HG03342 (cell line): ENCODE measurements at regions not wholly inside any gene's neighbourhood (a gene's known extent, or its start where the extent isn't known, plus 50 kb on each side); places are given as distances from the start of the nearest gene placed in this dataset.

ENCODE experiments used
- ATAC-seq: cut with Tn5 transposase; IDR thresholded peaks from one replicate; pipeline ENCODE4 v1.9.1; 2021; ENCODE audit warnings: mild to moderate bottlenecking, moderate library complexity; ENCODE audit not compliant: unreplicated experiment

DNA sequence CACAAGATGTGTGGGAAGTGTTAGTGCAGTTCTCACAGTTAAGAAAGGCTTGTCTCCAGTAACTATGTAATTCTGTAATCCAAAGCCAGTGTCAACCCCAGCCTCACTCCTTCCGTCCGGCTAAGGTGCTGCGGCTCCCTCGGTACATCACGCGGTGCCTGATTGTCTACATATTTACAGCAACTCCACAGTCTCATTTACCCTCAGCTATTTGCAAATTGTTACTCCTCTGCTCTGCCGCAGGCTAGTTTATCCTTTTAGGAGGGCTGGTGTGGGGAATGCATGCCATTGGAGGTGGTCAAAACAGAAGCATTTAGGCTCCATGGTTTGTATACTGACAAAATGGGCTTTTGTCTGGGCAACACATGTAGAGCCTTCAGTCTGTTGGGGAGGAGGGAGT is 358.3 kb downstream of the METTL15 start:
- no peak for ATAC-seq

DNA sequence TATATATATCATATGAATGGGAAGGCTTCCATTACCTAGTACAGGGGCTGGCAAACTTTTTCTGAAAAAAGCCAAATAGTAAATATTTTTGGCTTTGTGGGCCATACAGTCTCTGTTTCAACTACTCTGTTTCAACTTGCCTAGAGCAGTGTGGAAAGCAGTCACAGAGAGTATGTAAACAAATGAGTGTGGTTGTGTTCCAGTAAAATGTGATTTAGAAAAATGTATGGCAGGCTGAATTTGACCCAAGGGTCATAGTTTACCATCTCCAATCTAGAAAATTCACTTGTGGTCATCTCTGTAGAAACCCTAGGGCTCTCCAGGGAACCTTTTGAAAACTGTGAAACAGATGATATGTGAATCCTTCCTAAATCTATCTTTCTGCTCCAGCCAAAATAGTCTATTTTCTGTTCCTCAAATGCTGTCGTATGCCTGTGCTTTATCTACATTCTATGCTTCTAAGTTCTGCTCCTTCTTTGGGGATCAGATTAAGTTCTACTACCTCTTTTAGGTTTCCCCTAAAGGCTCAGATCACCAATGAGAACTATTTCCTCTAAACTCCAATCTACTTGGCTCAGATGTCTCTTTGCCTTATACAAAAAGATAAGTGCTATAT is 356.2 kb downstream of the METTL15 start:
- ATAC-seq: no peak

DNA sequence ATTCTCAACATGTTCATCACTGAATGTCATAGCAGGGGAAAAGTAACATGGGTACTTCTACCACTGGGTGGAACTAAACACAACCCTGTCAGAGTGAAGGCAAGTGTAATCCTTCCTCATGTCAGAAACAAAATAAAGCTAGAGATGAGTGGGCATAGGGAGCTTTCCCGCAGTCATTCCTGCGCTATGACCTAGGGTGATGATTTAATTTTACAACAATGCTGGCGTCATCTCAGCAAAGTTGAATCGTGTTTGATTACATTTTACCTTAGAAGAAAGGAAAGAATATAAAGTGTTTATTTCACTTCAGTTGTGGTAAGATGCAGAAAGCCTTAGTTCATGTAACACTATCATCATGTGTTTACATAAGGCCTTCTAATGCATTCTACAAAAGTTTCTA is 355.6 kb downstream of the METTL15 start:
- no peak for ATAC-seq

DNA sequence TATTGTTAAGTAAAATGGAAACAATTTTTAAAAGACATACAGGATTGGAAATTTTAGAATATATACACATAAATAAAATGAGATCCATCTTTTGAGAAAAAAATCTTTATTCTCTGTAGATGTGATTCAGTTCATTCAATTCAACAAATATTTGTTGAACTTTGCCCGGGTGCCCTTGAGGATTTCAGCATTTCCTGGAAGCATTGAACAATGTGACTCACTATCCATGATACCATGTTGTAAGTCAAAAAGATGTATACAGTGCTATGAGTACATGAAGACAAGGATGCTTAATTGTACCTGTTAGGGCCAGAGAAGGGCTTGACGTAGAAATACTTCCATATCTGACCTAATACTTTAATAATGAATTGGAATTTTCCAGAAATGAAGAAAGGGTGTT is 353.7 kb downstream of the METTL15 start:
- no peak for ATAC-seq

DNA sequence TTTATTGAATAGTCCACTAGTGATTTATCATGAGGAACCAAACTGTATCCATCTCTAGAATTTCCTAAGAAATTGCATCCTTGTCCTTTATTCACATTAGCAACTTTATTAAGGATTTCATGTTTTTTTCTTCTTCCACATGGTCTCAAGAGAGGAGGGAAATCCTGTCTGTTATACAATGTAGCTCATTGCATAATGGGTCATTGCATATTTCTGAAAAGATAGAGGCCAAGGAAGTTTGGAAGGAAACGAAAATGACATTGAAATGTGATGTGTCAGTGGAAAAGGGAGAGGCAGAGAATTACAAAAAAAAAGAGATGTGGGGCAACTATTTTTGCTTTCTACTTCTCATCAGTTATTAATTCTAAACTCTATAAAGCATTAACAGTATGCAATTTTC is 353.1 kb downstream of the METTL15 start:
- ATAC-seq: no peak

DNA sequence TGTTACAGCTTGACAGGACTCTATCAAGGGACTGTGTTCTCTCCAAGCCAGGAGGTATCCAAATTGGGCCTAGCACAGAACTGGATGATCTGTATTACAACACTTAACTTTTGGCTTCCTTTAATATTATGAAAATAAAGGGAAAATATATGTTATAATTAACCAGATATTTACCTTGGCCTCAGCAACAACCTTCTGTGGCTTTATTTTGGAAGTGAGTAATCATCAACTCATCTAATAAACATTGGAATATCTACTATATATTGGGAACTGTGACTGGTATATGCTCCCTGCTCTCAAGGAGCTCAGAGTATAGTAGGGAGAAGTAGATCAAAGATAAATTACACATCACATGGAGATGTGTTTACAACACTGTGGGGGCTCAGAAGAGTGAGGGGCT is 352.2 kb downstream of the METTL15 start:
- no peak for ATAC-seq

DNA sequence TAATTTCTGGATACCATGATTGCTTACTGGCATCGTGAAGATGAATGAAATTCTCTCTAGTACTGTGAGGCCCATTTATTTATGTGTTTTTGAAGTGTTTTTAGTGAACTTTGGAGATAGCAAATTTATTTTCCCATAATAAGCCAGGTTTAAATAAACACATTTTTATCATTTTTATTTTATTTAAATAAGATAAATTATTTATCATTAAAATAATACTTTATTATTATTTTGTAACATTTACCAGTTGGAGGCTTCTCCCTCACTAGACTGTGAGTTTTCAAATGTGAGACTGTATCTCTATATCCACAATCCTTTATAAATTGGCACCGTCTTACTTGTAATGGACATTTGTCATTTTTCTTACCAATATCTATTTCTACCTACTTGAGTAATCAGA is 351.7 kb downstream of the METTL15 start:
- ATAC-seq: no peak

DNA sequence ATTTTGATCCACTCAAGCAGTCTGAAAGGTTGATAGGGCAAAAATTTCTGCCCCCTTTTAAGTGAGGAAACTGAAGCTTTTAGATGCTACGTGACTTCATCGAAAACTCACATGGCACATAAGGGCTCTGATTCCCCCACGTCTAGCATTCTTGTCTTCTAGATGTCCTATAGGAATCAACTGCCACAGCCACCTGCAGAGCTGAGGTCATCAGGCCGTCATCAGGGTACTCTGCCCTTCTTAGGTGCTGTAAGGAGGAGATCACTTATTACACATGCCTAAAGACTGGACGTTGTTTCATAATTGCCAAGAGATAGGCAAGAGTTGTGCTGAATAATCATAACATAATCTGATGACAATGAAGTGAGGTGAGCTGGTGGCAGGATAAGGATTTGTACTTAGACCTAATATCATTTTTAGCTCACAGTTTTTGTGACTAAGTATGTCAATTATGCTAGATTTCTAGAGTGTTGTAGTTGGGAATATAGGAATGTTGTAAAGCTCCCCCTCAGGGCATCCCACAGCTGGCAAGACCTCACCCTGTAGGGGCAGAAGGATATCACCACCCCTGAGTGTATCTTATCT is 349.4 kb downstream of the METTL15 start:
- ATAC-seq: no peak

DNA sequence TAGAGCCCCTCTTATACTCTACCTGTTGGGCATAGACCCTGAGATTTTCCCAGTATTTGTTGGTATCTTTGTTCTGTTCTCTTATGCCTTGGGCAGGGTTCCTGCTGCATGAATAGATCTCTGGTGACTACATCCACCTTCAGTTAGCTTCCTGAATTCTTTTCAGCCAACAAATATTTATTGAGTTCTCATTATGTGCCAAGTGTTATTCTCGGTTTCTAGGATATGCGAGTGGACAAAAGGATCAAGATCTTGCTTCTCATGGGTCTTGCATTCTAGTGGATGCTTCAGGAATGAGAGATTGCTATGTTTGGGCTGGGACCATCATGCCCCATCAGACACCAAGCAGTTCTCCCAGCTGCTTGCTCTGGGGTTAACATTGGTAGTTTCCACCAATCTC is 340.0 kb downstream of the METTL15 start:
- ATAC-seq: no peak

DNA sequence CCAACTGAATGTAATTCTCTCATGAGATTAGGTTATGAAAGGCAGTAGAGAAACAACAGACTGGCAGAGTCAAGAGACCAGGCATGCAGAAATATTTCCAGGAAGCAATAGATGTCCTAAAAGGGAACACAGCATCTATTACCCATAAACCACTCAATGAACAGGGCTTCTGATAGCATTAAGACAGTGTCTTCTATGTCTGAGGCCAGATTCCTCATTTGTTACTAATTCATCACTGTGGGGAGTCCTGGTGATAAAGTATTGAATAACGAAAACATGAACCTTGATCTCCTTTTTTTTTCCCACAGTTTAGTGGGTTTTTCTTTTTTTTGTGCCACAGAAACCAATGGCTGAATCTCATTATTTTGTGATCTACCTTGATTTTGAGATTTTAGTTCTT is 339.0 kb downstream of the METTL15 start:
- no peak for ATAC-seq

DNA sequence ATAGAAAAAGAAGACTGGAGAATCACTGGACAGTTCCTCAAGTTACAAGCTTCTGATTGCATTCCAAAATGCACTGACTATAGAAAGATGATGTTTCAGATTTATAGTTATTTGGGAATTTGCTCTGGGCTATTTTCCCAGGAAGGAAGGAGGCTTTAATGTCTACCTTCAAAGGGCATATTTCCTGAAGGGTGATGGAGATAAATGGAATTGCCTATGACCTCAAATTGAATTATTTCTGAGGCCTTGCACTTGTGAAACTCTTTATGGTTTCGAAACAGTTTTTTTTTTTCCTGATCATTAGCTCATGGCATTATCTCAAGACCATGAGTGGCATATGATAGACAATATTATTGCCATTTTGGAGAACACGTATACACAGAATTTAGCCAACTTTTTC is 333.9 kb downstream of the METTL15 start:
- no peak for ATAC-seq

DNA sequence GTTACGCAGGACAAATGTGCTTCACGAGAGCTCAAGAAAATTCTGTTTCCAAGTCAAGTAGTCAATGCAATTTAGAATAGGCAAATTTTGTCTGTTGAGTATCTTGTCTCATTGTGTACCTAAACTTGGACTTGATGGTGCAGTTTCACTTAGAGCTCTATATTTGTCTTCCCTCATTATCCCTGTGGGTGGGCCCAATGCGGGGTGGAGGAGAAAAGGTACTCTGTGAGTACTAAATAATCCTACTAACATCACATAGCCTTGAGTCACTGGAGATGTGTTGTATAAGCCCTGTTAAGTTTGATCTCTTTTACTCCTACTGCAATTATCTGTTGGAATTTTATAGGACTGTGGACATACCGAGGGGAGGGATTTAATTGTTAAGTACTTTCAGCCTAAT is 331.2 kb downstream of the METTL15 start:
- no peak for ATAC-seq

DNA sequence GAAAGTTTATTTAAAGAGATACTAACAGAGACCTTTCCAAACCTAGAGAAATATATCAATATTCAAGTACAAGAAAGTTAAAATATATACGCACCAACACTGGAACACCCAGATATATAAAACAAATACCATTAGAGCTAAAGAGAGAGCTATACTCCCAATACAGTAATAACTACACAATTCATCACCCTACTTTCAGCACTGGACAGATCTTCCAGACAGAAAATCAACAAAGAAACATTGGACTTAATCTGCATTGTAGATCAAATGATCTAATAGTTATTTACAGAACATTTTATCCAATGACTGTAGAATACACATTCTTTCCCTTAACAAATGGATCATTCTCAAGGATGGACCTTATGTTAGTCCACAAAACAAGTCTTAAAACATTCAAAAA is 311.9 kb downstream of the METTL15 start:
- ATAC-seq: no peak

DNA sequence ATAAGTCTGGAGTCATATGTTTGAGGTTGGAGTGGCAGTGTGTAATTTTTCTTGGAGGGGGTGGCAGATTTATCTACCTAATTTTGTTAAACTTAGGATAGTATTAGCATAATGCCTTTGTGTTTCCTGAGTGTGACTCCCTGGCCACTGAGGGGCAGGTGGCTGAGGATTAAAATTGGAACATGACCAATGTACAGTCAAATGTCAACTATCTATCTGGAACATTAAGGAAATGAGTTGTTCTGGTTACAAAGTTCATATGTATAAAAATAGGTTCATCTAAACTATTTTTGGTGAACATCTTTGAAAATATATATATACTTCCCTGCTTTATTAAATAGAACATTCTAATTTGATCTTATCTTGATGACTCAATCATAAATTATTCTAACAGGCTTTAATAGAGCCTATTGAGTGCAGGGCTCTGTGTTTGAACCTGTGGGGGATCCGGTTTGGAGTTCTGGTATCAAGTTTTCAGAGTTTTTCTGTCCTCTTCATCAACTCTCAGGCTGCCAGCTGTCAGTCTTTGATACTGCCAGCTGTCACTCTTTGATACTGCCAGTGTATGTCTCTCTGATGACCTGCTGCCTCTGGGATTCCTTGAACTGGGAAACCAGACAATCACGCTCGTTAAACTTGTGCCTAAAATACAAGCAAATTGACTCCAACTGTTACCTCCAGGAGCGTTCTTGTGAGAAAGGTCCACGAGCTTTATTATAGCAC is 309.6 kb downstream of the METTL15 start:
- no peak for ATAC-seq

DNA sequence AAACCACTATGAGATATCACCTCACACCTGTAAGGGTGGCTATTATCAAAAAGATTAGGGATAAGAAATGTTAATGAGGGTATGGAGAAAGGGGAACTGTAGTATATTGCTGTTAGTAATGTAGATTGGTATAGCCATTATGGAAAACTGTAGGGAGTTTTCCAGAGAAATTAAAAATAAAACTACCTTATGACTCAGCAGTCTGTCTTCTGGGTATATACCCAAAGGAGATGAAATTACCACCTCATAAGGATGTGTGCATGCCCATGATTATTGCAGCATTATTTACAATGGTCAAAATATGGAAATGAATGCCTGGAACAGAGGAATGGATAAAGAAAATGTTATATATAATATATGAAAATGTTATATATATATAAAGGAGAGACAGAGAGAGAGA is 303.8 kb downstream of the METTL15 start:
- ATAC-seq: no peak

DNA sequence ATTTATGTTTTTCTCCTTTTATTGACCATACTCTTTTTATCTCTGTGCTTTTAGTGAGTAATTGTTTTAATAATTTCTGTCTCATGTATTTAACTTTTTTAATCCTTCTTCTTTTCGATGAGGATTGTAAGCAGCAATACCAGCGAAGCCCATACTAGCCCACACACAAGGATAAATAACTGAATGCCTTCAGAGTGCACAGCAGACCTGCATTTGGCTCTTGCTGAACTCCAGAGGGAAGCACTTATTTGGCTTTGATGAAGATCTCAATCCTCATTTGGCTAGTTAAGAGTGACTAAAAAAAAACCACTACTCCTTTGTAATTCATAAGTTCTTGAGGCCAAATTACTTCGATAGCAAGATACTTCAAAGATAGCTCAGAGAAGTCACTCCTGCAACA is 293.3 kb downstream of the METTL15 start:
- ATAC-seq: no peak

DNA sequence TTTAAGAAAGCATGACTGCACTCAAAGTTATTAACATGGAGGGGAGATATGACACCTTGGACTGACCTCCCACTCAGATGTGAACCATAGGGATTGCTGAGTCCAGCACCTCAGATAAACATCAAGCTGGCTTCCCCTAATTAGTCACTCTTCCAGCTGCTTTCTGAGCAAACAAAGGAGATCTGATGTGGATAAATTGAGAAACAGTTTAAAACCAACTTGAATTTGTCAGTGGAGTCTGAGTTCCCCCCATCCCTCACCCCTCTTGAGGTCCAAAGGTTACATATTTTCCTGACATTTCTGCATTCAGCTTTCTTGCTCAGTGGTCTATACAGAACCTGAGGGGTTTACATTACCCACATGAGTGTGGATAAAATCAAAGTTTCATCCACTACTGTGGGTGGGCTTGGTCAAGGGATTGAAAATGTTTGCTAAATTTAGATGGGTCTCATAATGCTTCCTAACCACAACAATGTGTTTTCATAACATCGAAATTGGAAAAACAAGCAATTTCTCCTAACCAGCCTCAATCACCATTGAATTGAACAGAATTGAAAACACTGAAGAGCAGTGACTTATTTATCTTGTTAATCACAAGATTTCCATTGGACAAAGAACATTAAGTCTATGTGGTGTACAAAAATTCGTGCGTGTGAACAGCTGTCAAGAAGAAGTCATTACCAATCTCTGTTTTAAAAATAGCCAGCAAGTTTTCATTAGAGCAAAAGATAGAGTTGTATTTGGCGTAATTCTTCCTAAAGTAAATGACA is 292.3 kb downstream of the METTL15 start:
- no peak for ATAC-seq

DNA sequence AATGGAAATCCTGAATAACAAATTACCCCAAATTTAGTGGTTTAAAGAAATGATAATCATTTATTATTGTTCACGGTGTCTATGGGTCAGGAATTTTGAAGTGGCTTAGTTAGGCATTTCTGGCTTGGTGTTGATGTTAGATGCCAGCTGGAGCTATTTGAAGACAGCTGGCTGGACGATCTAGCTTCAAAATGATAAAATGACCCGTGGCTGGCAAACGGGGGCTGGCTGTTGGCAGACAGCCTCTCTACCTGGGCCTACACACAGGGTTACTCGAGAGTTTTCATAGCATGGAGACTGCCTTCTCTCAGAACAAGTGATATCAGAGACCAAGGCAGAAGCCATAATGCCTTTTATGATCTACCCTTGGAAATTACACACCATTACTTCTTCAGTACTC is 285.2 kb downstream of the METTL15 start:
- no peak for ATAC-seq

DNA sequence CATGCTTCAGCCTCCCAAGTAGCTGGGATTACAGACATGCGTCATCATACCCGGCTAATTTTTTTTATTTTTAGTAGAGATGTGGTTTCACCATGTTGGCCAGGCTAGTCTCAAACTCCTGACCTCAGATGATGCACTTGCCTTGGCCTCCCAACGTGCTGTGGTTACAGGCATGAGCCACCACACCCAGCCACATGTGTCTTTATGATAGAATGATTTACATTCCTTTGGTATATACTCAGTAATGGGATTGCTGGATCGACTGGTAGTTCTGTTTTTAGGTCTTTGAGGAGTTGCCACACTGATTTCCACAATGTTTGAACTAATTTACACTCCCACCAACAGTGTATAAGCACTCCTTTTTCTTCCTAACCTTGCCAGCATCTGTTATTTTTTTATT is 276.2 kb downstream of the METTL15 start:
- ATAC-seq: no peak

DNA sequence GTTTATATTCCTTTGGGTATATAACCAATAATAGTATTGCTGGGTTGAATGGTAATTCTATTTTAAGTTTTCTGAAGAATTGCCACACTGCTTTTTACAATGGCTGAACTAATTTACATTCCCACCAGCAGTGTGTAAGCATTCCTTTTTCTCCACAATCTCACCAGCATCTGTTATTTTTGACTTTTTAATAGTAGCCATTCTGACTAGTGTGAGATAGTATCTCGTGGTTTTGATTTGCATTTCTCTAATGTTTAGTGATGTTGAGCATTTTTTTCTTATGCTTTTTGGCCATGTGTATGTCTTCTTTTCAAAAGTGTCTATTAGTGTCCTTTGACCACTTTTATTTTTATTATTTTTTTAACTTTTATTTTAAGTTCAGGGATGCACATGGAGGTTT is 275.3 kb downstream of the METTL15 start:
- ATAC-seq: no peak
